ENCODE measurements at regions not wholly inside any gene's neighbourhood (a gene's known extent, or its start where the extent isn't known, plus 50 kb on each side); places are given as distances from the start of the nearest gene placed in this dataset.
"Not testable (repeated sequence)": the region's sequence is repeated elsewhere in the genome, so short reads cannot be mapped to it uniquely, and the experiment has no call there.

GRCh38 chr3:5699811-5700210 is 512.3 kb downstream of the EDEM1 start:
- no peak for DNase-seq
- intact Hi-C loops (cut with DNase I; ENCODE audit: low total_unique reads): no loop called here
- no peaks in the 10 kb centered on the region for H3K27me3 ChIP-seq
- TF ChIP-seq CTCF (IDR thresholded peaks at IDR 0.05): no peak
- H3K27ac ChIP-seq: no peak overlapping the region
- peaks cover 3% of the 10 kb centered on the region for H3K4me1 ChIP-seq
- no peak overlapping the region for H3K4me3 ChIP-seq
- no peaks in the 10 kb centered on the region for H3K9me3 ChIP-seq
- no peaks in the 10 kb centered on the region for H3K36me3 ChIP-seq (ENCODE audit: low read depth, missing control alignments)
- WGBS, 2 donors: 94% methylated on average over 2 of the region's 2 CpGs

- H3K4me3 ChIP-seq; H3K9me3 ChIP-seq; intact Hi-C loops (cut with DNase I; ENCODE audit: low total_unique reads); H3K36me3 ChIP-seq (ENCODE audit: low read depth, missing control alignments); H3K27ac ChIP-seq; DNase-seq; H3K4me1 ChIP-seq; H3K27me3 ChIP-seq: not testable (repeated sequence)
- 89 to 91% methylated on average over 2 of the region's 2 CpGs for WGBS, 2 donors
Observed at GRCh38 chr3:5701005-5701404, 513.5 kb downstream of the EDEM1 start.

- 69 to 83% methylated on average over 2 of the region's 2 CpGs for WGBS, 2 donors
- DNase-seq: no peak
- Histone ChIP-seq H3K27ac (no peak overlapping the region), H3K4me1 (no peaks in the 10 kb centered on the region), H3K27me3 (no peaks in the 10 kb centered on the region), H3K4me3 (no peak overlapping the region), H3K36me3 (ENCODE audit: low read depth, missing control alignments) (no peaks in the 10 kb centered on the region), H3K9me3 (no peaks in the 10 kb centered on the region)
- TF ChIP-seq POLR2A (IDR thresholded peaks at IDR 0.05) (no peak), CTCF (IDR thresholded peaks at IDR 0.05) (no peak)
- intact Hi-C loops (cut with DNase I; ENCODE audit: low total_unique reads): no loop called here
Observed at GRCh38 chr3:5707794-5708193, 520.3 kb downstream of the EDEM1 start.

- DNase-seq: no peak
- TF ChIP-seq POLR2A (IDR thresholded peaks at IDR 0.05) (no peak), CTCF (IDR thresholded peaks at IDR 0.05) (no peak)
- Histone ChIP-seq H3K36me3 (ENCODE audit: low read depth, missing control alignments) (no peaks in the 10 kb centered on the region), H3K9me3 (no peaks in the 10 kb centered on the region), H3K4me1 (no peaks in the 10 kb centered on the region), H3K4me3 (no peak overlapping the region), H3K27ac (no peak overlapping the region), H3K27me3 (no peaks in the 10 kb centered on the region)
- WGBS, 2 donors: 85 to 88% methylated on average over 2 of the region's 2 CpGs
- intact Hi-C loops (cut with DNase I; ENCODE audit: low total_unique reads): no loop called here
Observed at GRCh38 chr3:5709714-5710113, 522.2 kb downstream of the EDEM1 start.

- Histone ChIP-seq H3K36me3 (ENCODE audit: low read depth, missing control alignments) (no peaks in the 10 kb centered on the region), H3K9me3 (no peaks in the 10 kb centered on the region), H3K27me3 (no peaks in the 10 kb centered on the region), H3K27ac (no peak overlapping the region), H3K4me1 (no peaks in the 10 kb centered on the region), H3K4me3 (no peak overlapping the region)
- TF ChIP-seq POLR2A (IDR thresholded peaks at IDR 0.05) (no peak), CTCF (IDR thresholded peaks at IDR 0.05) (no peak)
- no peak for DNase-seq
- intact Hi-C loops (cut with DNase I; ENCODE audit: low total_unique reads): no loop called here
- WGBS, 2 donors: 67 to 77% methylated on average over 3 of the region's 3 CpGs
Observed at GRCh38 chr3:5710718-5711117, 523.2 kb downstream of the EDEM1 start.

Data from testis (tissue), 2 donors.